H1 (cell line): ENCODE measurements at regions not wholly inside any gene's neighbourhood (a gene's known extent, or its start where the extent isn't known, plus 50 kb on each side); places are given as distances from the start of the nearest gene placed in this dataset.

Source experiments
- YY1 ChIP-seq: IDR thresholded peaks from 2 replicates; pipeline ENCODE4 v1.6.1; 2011; ENCODE audit warnings: low read depth, mild to moderate bottlenecking, low read length

DNA sequence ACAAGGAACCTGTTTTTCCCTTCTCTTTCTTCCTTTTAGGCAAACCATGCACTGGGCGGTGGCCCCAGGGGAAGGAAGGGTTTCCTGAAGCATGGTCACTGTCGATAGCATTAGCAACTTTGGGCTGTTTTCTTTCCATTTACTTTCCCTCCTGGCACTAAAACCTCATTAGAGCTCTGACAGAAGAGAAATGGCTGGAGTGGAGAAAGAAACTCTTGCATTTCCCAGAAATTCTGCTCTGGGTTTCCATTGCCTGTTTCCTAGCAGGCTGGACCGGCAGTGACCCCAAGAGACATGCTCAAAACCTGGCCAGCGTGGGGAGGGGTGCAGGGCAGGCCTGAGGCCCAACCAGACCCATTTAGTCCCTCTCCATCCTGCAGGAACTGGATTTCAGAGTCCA is 230.7 kb upstream of the CCL2 start (continued):
- TF ChIP-seq YY1: no peak
